GM23338 (cell line): ENCODE measurements at regions not wholly inside any gene's neighbourhood (a gene's known extent, or its start where the extent isn't known, plus 50 kb on each side); places are given as distances from the start of the nearest gene placed in this dataset.

Experiments
- ATAC-seq: fragments of 200-7000 bp; cut with Tn5 transposase; 3 replicates; pipeline ENCODE4 v1.9.1; 2020
- DNase-seq: peaks from one replicate; pipeline ENCODE4 v3.0.0-alpha.2; 2015; ENCODE audit warnings: low spot score
- H2AFZ ChIP-seq: fragments of 200-600 bp; sonication (generic); 2 replicates; pipeline ENCODE4 v1.8.0; 2016; ENCODE audit warnings: antibody characterized with exemption, mild to moderate bottlenecking, moderate library complexity
- H3F3A ChIP-seq: fragments of 200-600 bp; sonication (generic); replicated peaks from 2 replicates; pipeline ENCODE4 v1.8.0; 2017; ENCODE audit warnings: antibody characterized with exemption, mixed run types, low read depth
- H3K27ac ChIP-seq: fragments of 200-600 bp; sonication (generic); 2 replicates; pipeline ENCODE4 v1.6.1; 2016; ENCODE audit warnings: low read depth
- H3K27me3 ChIP-seq: fragments of 200-600 bp; sonication (generic); 2 replicates; pipeline ENCODE4 v1.8.0; 2016; ENCODE audit warnings: mild to moderate bottlenecking, mixed run types, moderate library complexity; ENCODE audit not compliant: insufficient read depth
- H3K36me3 ChIP-seq: fragments of 200-600 bp; sonication (generic); 2 replicates; pipeline ENCODE4 v1.8.0; 2016; ENCODE audit warnings: mild to moderate bottlenecking; ENCODE audit not compliant: insufficient read depth
- H3K4me1 ChIP-seq: fragments of 200-600 bp; sonication (generic); 2 replicates; pipeline ENCODE4 v1.8.0; 2016; ENCODE audit warnings: mild to moderate bottlenecking, moderate library complexity; ENCODE audit not compliant: insufficient read depth
- H3K4me2 ChIP-seq: fragments of 200-600 bp; sonication (generic); 2 replicates; pipeline ENCODE4 v1.7.1; 2017; ENCODE audit warnings: mixed run types
- H3K4me3 ChIP-seq: fragments of 200-600 bp; sonication (generic); 2 replicates; pipeline ENCODE4 v1.6.1; 2016; ENCODE audit warnings: mixed run types
- H3K79me2 ChIP-seq: fragments of 200-600 bp; sonication (generic); replicated peaks from 2 replicates; pipeline ENCODE4 v1.8.0; 2017; ENCODE audit warnings: mild to moderate bottlenecking; ENCODE audit not compliant: insufficient read depth
- H3K9me2 ChIP-seq: fragments of 200-600 bp; sonication (generic); 2 replicates; pipeline ENCODE4 v1.8.0; 2017; ENCODE audit not compliant: insufficient read depth
- H4K20me1 ChIP-seq: fragments of 200-600 bp; sonication (generic); replicated peaks from 2 replicates; pipeline ENCODE4 v1.8.0; 2017; ENCODE audit warnings: mild to moderate bottlenecking; ENCODE audit not compliant: insufficient read depth
- H3K27ac Mint-ChIP-seq: 2 replicates; pipeline ENCODE4 v1.8.0; 2020; ENCODE audit warnings: inconsistent platforms, mild to moderate bottlenecking, moderate library complexity, mixed read lengths
- H3K27me3 Mint-ChIP-seq: 3 replicates; pipeline ENCODE4 v1.8.0; 2022; ENCODE audit warnings: low read depth, mild to moderate bottlenecking, moderate library complexity, mixed read lengths, inconsistent platforms; ENCODE audit not compliant: insufficient read depth, poor library complexity
- H3K36me3 Mint-ChIP-seq: 3 replicates; pipeline ENCODE4 v1.8.0; 2021; ENCODE audit warnings: low read depth, mild to moderate bottlenecking, inconsistent platforms, moderate library complexity, mixed read lengths
- H3K4me1 Mint-ChIP-seq: 3 replicates; pipeline ENCODE4 v1.8.0; 2020; ENCODE audit warnings: mild to moderate bottlenecking, inconsistent platforms, mixed read lengths
- H3K4me3 Mint-ChIP-seq: 3 replicates; pipeline ENCODE4 v1.8.0; 2021; ENCODE audit warnings: moderate library complexity, mild to moderate bottlenecking, inconsistent platforms, mixed read lengths
- H3K9me3 Mint-ChIP-seq: 3 replicates; pipeline ENCODE4 v1.8.0; 2020; ENCODE audit warnings: moderate library complexity, mild to moderate bottlenecking, inconsistent platforms, mixed read lengths
- CREB1 ChIP-seq: fragments of 250-450 bp; sonication (Bioruptor Pico); IDR thresholded peaks from 2 replicates; pipeline ENCODE4 v1.5.0; 2020; ENCODE audit warnings: low read depth, mild to moderate bottlenecking, moderate library complexity
- CTCF ChIP-seq, 2 experiments: fragments of 200-600 bp in 1 of 2; sonication (generic) in 1 of 2; conservative IDR thresholded peaks; 2 replicates each; pipeline versions ENCODE4 v1.5.1 to v1.6.1; 2016 to 2017; ENCODE audit warnings: antibody characterized with exemption in 2 of 2, low read depth in 2 of 2, mild to moderate bottlenecking in 2 of 2, moderate library complexity in 1 of 2
- ETS1 ChIP-seq: IDR thresholded peaks from 2 replicates; pipeline ENCODE4 v1.6.1; 2016; ENCODE audit warnings: antibody characterized with exemption
- EZH2phosphoT487 ChIP-seq: fragments of 200-600 bp; sonication (generic); IDR thresholded peaks from one replicate; pipeline ENCODE4 v1.8.1; 2018; ENCODE audit warnings: antibody characterized with exemption; ENCODE audit not compliant: unreplicated experiment
- NANOG ChIP-seq: IDR thresholded peaks from 2 replicates; pipeline ENCODE4 v1.6.1; 2016; ENCODE audit warnings: antibody characterized with exemption, borderline replicate concordance
- REST ChIP-seq: IDR thresholded peaks from one replicate; pipeline ENCODE4 v1.6.1; 2018; ENCODE audit warnings: antibody characterized with exemption; ENCODE audit not compliant: unreplicated experiment
- STAT1 ChIP-seq: IDR thresholded peaks from one replicate; pipeline ENCODE4 v1.6.1; 2016; ENCODE audit warnings: antibody characterized with exemption; ENCODE audit not compliant: unreplicated experiment
- ZNF114 ChIP-seq: fragments of 250-450 bp; sonication (Bioruptor Pico); IDR thresholded peaks from 2 replicates; pipeline ENCODE4 v1.5.0; 2020; ENCODE audit warnings: mild to moderate bottlenecking, moderate library complexity
- ZNF331 ChIP-seq: fragments of 250-450 bp; sonication (Bioruptor Pico); IDR thresholded peaks from 2 replicates; pipeline ENCODE4 v1.5.0; 2020; ENCODE audit warnings: low read depth, mild to moderate bottlenecking, moderate library complexity
- ZNF462 ChIP-seq: fragments of 250-450 bp; sonication (Bioruptor Pico); IDR thresholded peaks from 2 replicates; pipeline ENCODE4 v1.5.0; 2020; ENCODE audit warnings: mild to moderate bottlenecking, moderate library complexity

- no peak for TF ChIP-seq REST
These were observed 281.9 kb downstream of the PPP1R3A start (continued) for GRCh38 chr7:113636727-113637421.

DNA sequence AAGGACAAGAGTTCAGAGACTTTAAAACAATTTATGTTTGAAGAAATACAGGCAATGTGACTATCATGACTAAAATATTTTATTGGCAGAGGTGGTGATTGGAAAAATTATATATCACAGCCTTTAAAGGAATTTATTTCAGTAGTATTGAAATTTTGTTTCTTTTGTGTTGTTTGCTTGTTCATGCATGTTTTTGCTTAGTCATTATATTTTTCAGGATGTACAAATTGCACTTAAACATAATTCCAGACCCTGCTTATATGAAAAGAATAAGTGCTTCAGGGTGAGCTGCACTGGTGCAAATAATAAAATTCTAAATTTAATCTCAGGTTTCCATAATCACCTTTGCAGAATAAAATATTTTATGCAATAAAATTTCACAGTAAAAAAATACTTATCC is 283.3 kb downstream of the PPP1R3A start:
- TF ChIP-seq NANOG (no peak), CTCF (conservative IDR thresholded peaks at IDR 0.05; ENCODE audit: low read depth in 2 of 2) (no peak), ETS1 (no peak), ZNF114 (CRISPR knock-in tag) (no peak), ZNF331 (CRISPR knock-in tag) (no peak), EZH2phosphoT487 (no peak), ZNF462 (CRISPR knock-in tag) (no peak), STAT1 (no peak), CREB1 (CRISPR knock-in tag) (no peak)
- H3K36me3 Mint-ChIP-seq, result no peaks in the 10 kb centered on the region
- Histone ChIP-seq H3K9me2 (no peaks in the 10 kb centered on the region), H4K20me1 (no peaks in the 10 kb centered on the region), H3F3A (no peaks in the 10 kb centered on the region), H3K79me2 (no peaks in the 10 kb centered on the region), H3K27me3 (no peaks in the 10 kb centered on the region), H3K4me3 (no peak overlapping the region), H3K4me2 (no peak overlapping the region), H3K27ac (no peak overlapping the region), H2AFZ (no peak overlapping the region), H3K36me3 (no peaks in the 10 kb centered on the region), H3K4me1 (no peaks in the 10 kb centered on the region)
- H3K4me1 Mint-ChIP-seq, result no peaks in the 10 kb centered on the region
- H3K27ac Mint-ChIP-seq, result no peak overlapping the region
- DNase-seq (no peak), ATAC-seq (no peak)
- no peaks in the 10 kb centered on the region; the same call in 2 of the 3 replicates for H3K9me3 Mint-ChIP-seq
- H3K4me3 Mint-ChIP-seq, result no peak overlapping the region
- H3K27me3 Mint-ChIP-seq, result no peaks in the 10 kb centered on the region
